ENCODE measurements at regions not wholly inside any gene's neighbourhood (a gene's known extent, or its start where the extent isn't known, plus 50 kb on each side); places are given as distances from the start of the nearest gene placed in this dataset.

DNA sequence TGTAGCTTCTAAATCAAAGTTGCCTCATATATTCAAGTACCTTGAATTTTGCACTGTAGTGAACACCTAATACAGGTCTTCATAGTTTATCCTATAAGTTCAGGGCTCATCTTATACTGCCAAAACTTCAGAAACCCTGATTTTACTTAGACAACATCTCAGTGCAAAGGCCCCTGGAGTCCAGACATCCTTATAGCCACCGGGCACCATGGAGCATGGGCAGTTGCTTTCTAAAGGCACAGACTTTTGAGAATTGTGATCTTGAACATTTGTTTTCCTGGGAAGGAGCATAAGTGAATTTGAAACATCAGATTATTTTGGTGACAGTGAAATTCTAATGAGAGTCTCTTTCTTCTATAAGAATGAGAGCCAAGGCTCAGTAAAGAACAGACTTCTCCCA lies 292.3 kb downstream of the CYRIA start:
- ChIA-PET POLR2A (no interaction called here), CTCF (no interaction called here)
- intact Hi-C loops (cut with micrococcal nuclease): no loop called here
- H3K9ac ChIP-seq (ENCODE audit: low read length): no peak overlapping the region
- ATAC-seq (ENCODE audit: low read depth) (no peak), DNase-seq (no peak)
- Mint-ChIP-seq H3K9me3 (ENCODE audit: insufficient read depth) (no peaks in the 10 kb centered on the region), H3K4me1 (no peaks in the 10 kb centered on the region), H3K4me3 (no peak overlapping the region), H3K27me3 (peaks cover 6% of the 10 kb centered on the region), H3K27ac (no peak overlapping the region)
- H3K36me3 ChIP-seq (replicated peaks in 1 of 2; ENCODE audit: control extremely low read depth in 1 of 2, control insufficient read depth in 1 of 2, extremely low read depth in 1 of 2, insufficient read depth in 2 of 2, low read length in 1 of 2): no peaks in the 10 kb centered on the region
- no peaks in the 10 kb centered on the region for H3K9me3 ChIP-seq (ENCODE audit: control extremely low read depth in 1 of 3, control insufficient read depth in 2 of 3, insufficient read depth in 1 of 3, low read length in 2 of 3)
- TF ChIP-seq EZH2 (IDR thresholded peaks at IDR 0.05; ENCODE audit: borderline replicate concordance, insufficient read depth, low read depth, low read length, poor library complexity, severe bottlenecking) (no peak), CTCF (IDR thresholded peaks at IDR 0.05) (no peak)
- H3K27ac ChIP-seq (ENCODE audit: low read length in 2 of 2): no peak overlapping the region
- 100% methylated on average over 1 of the region's 1 CpG for WGBS (ENCODE audit: insufficient coverage)
- no peak overlapping the region for H2AFZ ChIP-seq (ENCODE audit: insufficient read depth, low read depth, low read length, poor library complexity, severe bottlenecking)
- H3K4me3 ChIP-seq (ENCODE audit: control extremely low read depth in 1 of 5, extremely low read depth in 1 of 5, insufficient read depth in 1 of 5, low read depth in 2 of 5, low read length in 4 of 5): no peak overlapping the region
- no peaks in the 10 kb centered on the region for H3K4me1 ChIP-seq (ENCODE audit: control insufficient read depth in 2 of 2, insufficient read depth in 2 of 2, low read length in 2 of 2)
- H3K4me2 ChIP-seq (replicated peaks; ENCODE audit: low read depth, low read length, poor library complexity, severe bottlenecking): no peak overlapping the region
- no peaks in the 10 kb centered on the region for H4K20me1 ChIP-seq (ENCODE audit: control insufficient read depth, insufficient read depth, low read length, poor library complexity, severe bottlenecking)
- H3K27me3 ChIP-seq (replicated peaks in 1 of 4; ENCODE audit: control extremely low read depth in 1 of 4, control insufficient read depth in 3 of 4, insufficient read depth in 4 of 4, low read length in 3 of 4): no peaks in the 10 kb centered on the region
- H3K79me2 ChIP-seq (ENCODE audit: control insufficient read depth, insufficient read depth, low read length): no peaks in the 10 kb centered on the region

- Histone ChIP-seq H3K36me3 (replicated peaks in 1 of 2; ENCODE audit: control extremely low read depth in 1 of 2, control insufficient read depth in 1 of 2, extremely low read depth in 1 of 2, insufficient read depth in 2 of 2, low read length in 1 of 2) (no peaks in the 10 kb centered on the region), H3K27ac (ENCODE audit: low read length in 2 of 2) (no peak overlapping the region), H3K4me3 (ENCODE audit: control extremely low read depth in 1 of 5, extremely low read depth in 1 of 5, insufficient read depth in 1 of 5, low read depth in 2 of 5, low read length in 4 of 5) (no peak overlapping the region), H3K27me3 (replicated peaks in 1 of 4; ENCODE audit: control extremely low read depth in 1 of 4, control insufficient read depth in 3 of 4, insufficient read depth in 4 of 4, low read length in 3 of 4) (no peaks in the 10 kb centered on the region), H3K9ac (ENCODE audit: low read length) (no peak overlapping the region), H3K79me2 (ENCODE audit: control insufficient read depth, insufficient read depth, low read length) (no peaks in the 10 kb centered on the region), H3K9me3 (ENCODE audit: control extremely low read depth in 1 of 3, control insufficient read depth in 2 of 3, insufficient read depth in 1 of 3, low read length in 2 of 3) (no peaks in the 10 kb centered on the region), H4K20me1 (ENCODE audit: control insufficient read depth, insufficient read depth, low read length, poor library complexity, severe bottlenecking) (no peaks in the 10 kb centered on the region), H3K4me1 (ENCODE audit: control insufficient read depth in 2 of 2, insufficient read depth in 2 of 2, low read length in 2 of 2) (no peaks in the 10 kb centered on the region), H3K4me2 (replicated peaks; ENCODE audit: low read depth, low read length, poor library complexity, severe bottlenecking) (no peak overlapping the region), H2AFZ (ENCODE audit: insufficient read depth, low read depth, low read length, poor library complexity, severe bottlenecking) (no peak overlapping the region)
- TF ChIP-seq CTCF (IDR thresholded peaks at IDR 0.05) (no peak), EZH2 (IDR thresholded peaks at IDR 0.05; ENCODE audit: borderline replicate concordance, insufficient read depth, low read depth, low read length, poor library complexity, severe bottlenecking) (no peak)
- Mint-ChIP-seq H3K27ac (no peak overlapping the region), H3K4me1 (no peaks in the 10 kb centered on the region), H3K4me3 (no peak overlapping the region), H3K9me3 (ENCODE audit: insufficient read depth) (no peaks in the 10 kb centered on the region), H3K27me3 (no peaks in the 10 kb centered on the region)
- ChIA-PET POLR2A (no interaction called here), CTCF (no interaction called here)
- ATAC-seq (ENCODE audit: low read depth) (no peak), DNase-seq (no peak)
- WGBS (ENCODE audit: insufficient coverage): no CpG with 5 or more reads among the region's 6 CpGs
- intact Hi-C loops (cut with micrococcal nuclease): no loop called here
These were observed 293.9 kb downstream of the CYRIA start for GRCh38 chr2:16371751-16372150.

Data from B cell (primary cell).